Activated CD4-positive, alpha-beta T cell treated with anti-CD3 and anti-CD28 coated beads, Interleukin-2, amount 10 ng/mL, durations not matched to agents 24 days and 14 days (primary cell): ENCODE measurements at regions not wholly inside any gene's neighbourhood (a gene's known extent, or its start where the extent isn't known, plus 50 kb on each side); places are given as distances from the start of the nearest gene placed in this dataset.

ENCODE experiments used
- DNase-seq: peaks from one replicate; pipeline ENCODE4 v3.0.0; 2022
- H3K27ac Mint-ChIP-seq: one replicate; pipeline ENCODE4 v1.8.0; 2022; ENCODE audit warnings: mild to moderate bottlenecking, mixed read lengths
- H3K27me3 Mint-ChIP-seq: one replicate; pipeline ENCODE4 v1.8.0; 2022; ENCODE audit warnings: mixed read lengths
- H3K36me3 Mint-ChIP-seq: one replicate; pipeline ENCODE4 v1.8.0; 2022; ENCODE audit warnings: low read depth, mild to moderate bottlenecking, mixed read lengths
- H3K4me1 Mint-ChIP-seq: one replicate; pipeline ENCODE4 v1.8.0; 2021; ENCODE audit warnings: mixed read lengths
- H3K4me3 Mint-ChIP-seq: one replicate; pipeline ENCODE4 v1.8.0; 2022; ENCODE audit warnings: mild to moderate bottlenecking, moderate library complexity, mixed read lengths
- H3K9me3 Mint-ChIP-seq: one replicate; pipeline ENCODE4 v1.8.0; 2021; ENCODE audit warnings: mixed read lengths
- intact Hi-C: fragments of 100-400 bp; cut with micrococcal nuclease; formaldehyde crosslinking; loops from one replicate; pipeline ENCODE4 v1.15.1; 2023

DNA sequence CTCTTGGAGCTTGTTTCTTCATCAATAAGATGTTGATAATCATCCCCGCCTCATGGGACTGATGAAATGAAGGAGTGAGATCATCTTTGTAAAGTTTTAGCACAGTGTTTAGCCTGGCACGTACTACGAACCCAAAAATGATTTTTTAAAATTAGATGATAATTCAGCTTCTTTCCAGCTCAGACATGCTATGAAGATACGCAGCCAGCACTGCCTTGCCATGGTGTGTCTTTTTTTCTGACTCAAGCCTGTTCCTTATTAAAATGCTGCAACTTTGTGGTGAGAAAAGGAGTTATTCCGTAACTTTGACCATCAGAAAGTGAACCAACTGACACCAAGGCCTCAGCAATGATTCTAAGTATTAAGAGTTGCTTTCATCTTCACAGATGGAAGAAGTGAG lies 269.0 kb downstream of the LTN1 start:
- H3K27ac Mint-ChIP-seq: no peak overlapping the region
- no peak overlapping the region for H3K4me3 Mint-ChIP-seq
- H3K9me3 Mint-ChIP-seq: peaks cover 10% of the 10 kb centered on the region
- intact Hi-C loops: no loop called here
- DNase-seq: no peak
- H3K27me3 Mint-ChIP-seq: no peaks in the 10 kb centered on the region
- peaks cover 8% of the 10 kb centered on the region for H3K36me3 Mint-ChIP-seq
- H3K4me1 Mint-ChIP-seq: peaks cover 5% of the 10 kb centered on the region

GRCh38 chr21:28719723-28720122 lies 273.0 kb downstream of the LTN1 start:
- Mint-ChIP-seq H3K27ac (no peak overlapping the region), H3K4me1 (peaks cover 16% of the 10 kb centered on the region), H3K4me3 (no peak overlapping the region), H3K27me3 (no peaks in the 10 kb centered on the region), H3K36me3 (peaks cover 21% of the 10 kb centered on the region), H3K9me3 (peaks cover 14% of the 10 kb centered on the region)
- intact Hi-C loops: no loop called here
- DNase-seq: no peak

DNA sequence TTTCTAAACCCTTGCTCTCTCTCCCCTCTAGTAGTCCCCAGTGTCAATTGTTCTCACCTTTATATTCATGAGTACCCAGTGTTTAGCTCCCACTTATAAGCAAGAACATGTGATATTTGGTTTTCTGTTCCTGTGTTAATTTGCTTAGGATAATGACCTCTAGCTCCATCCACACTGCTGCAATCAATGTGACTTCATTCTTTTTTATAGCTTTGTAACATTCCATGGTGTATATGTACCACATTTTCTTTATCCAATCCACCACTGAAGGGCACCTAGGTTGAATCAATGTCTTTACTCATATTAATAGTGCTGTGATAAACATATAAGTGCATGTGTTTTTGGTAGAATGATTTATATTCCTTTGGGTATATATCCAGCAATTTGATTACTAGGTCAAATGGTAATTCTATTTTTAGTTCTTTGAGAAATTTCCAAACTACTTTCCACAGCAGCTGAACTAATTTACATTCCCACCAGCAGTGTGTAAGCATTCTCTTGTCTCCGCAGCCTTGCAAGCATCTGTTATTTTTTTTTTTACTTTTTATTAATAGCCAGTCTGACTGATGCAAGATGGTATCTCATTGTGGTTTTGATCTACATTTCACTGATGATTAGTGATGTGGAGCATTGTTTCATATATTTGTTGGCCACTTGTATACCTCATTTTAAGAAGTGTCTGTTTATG lies 277.8 kb downstream of the LTN1 start:
- peaks cover 21% of the 10 kb centered on the region for H3K36me3 Mint-ChIP-seq
- H3K9me3 Mint-ChIP-seq: peaks cover 18% of the 10 kb centered on the region
- intact Hi-C loops: no loop called here
- H3K4me1 Mint-ChIP-seq: peaks cover 15% of the 10 kb centered on the region
- DNase-seq: no peak
- no peak overlapping the region for H3K4me3 Mint-ChIP-seq
- H3K27ac Mint-ChIP-seq: no peak overlapping the region
- no peaks in the 10 kb centered on the region for H3K27me3 Mint-ChIP-seq

DNA sequence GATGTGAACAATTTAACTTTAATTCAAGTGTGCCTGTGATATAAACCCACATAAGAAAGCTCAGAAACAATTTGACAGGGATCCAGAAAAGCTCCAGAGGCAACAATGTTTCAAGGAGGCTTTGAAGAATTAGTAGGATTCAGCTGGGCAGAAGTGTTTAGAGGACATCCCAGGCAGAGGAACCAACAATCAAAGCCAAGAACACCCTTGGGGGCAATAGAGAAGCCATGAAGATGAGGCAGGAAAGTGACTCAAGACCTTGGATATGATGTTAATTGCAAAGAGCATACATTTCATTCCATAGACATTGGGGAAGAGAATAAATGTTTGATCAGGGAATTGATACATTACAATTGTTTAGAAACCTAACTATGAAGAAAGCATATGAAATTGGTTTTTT lies 280.3 kb downstream of the LTN1 start:
- no peak overlapping the region for H3K4me3 Mint-ChIP-seq

DNA sequence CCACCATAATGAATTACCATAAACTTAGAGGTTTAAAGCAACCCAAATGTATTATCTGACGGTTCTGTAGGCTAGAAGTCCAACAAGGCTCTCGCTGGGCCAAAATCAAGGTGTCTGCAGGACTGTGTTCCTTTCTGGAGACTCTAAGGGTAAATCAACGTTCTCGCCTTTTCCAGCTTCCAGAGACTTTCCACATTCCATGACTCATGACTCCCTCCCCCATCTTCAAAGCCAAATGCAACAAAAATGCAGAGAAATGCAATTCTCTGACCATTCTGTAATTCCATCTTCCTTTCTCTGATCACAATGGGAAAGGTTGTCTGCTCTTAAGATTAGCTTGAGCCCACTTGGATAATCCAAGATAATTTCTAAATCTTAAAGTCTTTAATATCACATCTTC lies 287.1 kb downstream of the LTN1 start:
- Mint-ChIP-seq H3K27ac (no peak overlapping the region), H3K36me3 (peaks cover 5% of the 10 kb centered on the region), H3K4me3 (no peak overlapping the region), H3K4me1 (no peaks in the 10 kb centered on the region), H3K9me3 (peaks cover 20% of the 10 kb centered on the region), H3K27me3 (no peaks in the 10 kb centered on the region)
- DNase-seq: no peak
- intact Hi-C loops: no loop called here

More for the DNA sequence above, 280.3 kb downstream of the LTN1 start:
- Mint-ChIP-seq H3K27me3 (no peaks in the 10 kb centered on the region), H3K4me1 (peaks cover 5% of the 10 kb centered on the region), H3K36me3 (peaks cover 7% of the 10 kb centered on the region), H3K9me3 (peaks cover 8% of the 10 kb centered on the region), H3K27ac (no peak overlapping the region)
- DNase-seq: no peak
- intact Hi-C loops: no loop called here

- Mint-ChIP-seq H3K27me3 (peaks cover 1% of the 10 kb centered on the region), H3K4me3 (no peak overlapping the region), H3K9me3 (peaks cover 26% of the 10 kb centered on the region), H3K36me3 (peaks cover 5% of the 10 kb centered on the region), H3K4me1 (peaks cover 2% of the 10 kb centered on the region), H3K27ac (no peak overlapping the region)
- intact Hi-C loops: no loop called here
- DNase-seq: no peak
These were observed 287.9 kb downstream of the LTN1 start for GRCh38 chr21:28704746-28705145.

DNA sequence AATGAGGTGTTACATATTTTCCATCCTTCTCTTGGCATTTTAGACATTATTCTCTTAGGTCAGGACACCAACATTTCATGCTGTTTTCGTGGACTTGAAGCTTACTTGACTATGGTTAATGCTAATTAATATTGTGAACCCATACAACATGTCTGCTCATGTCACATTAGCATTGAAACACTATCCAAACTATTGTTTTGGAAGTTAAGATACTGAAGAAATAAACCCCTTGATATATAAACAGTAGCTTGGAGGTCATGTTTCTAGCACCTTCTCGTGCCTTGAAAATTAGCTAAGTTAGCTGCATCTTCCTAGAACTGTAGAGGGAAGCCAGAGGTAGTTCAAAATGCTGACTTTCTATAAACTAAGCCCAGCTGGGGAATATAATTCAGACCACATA lies 288.8 kb downstream of the LTN1 start:
- peaks cover 26% of the 10 kb centered on the region for H3K9me3 Mint-ChIP-seq
- peaks cover 5% of the 10 kb centered on the region for H3K36me3 Mint-ChIP-seq
- peaks cover 1% of the 10 kb centered on the region for H3K27me3 Mint-ChIP-seq
- no peak overlapping the region for H3K27ac Mint-ChIP-seq
- no peak for DNase-seq
- H3K4me1 Mint-ChIP-seq: peaks cover 2% of the 10 kb centered on the region
- intact Hi-C loops: no loop called here
- H3K4me3 Mint-ChIP-seq: no peak overlapping the region

DNA sequence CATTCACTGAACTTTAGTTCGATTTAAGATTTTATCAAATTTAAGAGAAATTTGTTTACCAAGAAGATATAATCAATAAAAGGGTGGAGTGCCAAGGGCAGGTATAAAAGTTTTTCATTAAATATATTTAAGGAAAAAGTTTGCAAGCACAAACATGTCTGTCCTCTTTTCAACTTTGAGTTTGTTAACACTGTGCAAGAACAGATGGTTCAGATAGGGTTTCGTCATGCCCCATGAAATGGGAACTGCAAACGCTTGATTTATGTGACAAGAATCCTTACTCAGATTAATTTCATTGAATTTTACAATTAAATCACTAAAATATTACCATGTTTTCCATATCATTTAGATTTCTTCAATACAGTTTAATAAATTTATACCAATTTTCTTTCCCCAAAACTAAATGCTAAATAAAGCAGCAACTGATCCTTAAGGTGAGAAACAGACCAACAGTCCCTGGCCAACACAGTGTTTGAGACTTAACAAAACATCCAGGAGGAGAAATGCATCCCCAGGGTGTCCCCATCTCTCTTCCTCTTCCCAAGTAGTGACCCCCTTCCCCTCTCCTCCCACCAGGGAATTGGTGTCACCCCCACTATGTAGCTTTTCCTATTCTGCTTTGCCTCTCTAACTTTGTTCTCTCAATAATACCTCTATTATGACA lies 292.9 kb downstream of the LTN1 start:
- intact Hi-C loops: no loop called here
- H3K9me3 Mint-ChIP-seq: peaks cover 26% of the 10 kb centered on the region
- H3K4me3 Mint-ChIP-seq: no peak overlapping the region
- H3K27ac Mint-ChIP-seq: no peak overlapping the region
- H3K36me3 Mint-ChIP-seq: peaks cover 6% of the 10 kb centered on the region
- no peak for DNase-seq
- peaks cover 2% of the 10 kb centered on the region for H3K4me1 Mint-ChIP-seq
- peaks cover 1% of the 10 kb centered on the region for H3K27me3 Mint-ChIP-seq

DNA sequence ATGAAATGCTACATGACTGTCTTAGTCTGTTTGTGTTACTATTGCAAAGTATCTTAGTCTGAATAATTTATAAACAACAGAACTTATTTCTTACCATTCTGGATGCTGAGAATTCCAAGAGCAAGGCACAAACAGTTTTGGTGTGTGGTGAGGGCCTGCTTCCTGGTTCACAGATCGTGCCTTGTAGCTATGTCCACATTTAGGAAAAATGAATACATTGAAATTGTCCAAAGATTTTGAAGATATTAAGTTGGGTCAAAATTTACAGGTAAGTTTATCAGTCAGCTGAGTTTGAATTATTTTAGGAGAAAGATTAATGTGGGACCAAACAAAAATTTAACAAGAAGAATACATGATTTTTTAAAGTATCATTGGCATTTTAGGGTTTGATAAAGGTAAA lies 293.5 kb downstream of the LTN1 start:
- H3K27me3 Mint-ChIP-seq: peaks cover 1% of the 10 kb centered on the region
- H3K36me3 Mint-ChIP-seq: peaks cover 6% of the 10 kb centered on the region
- intact Hi-C loops: no loop called here
- H3K4me1 Mint-ChIP-seq: peaks cover 2% of the 10 kb centered on the region
- no peak overlapping the region for H3K4me3 Mint-ChIP-seq
- no peak overlapping the region for H3K27ac Mint-ChIP-seq
- peaks cover 26% of the 10 kb centered on the region for H3K9me3 Mint-ChIP-seq
- DNase-seq: no peak

GRCh38 chr21:28696844-28697410 lies 295.8 kb downstream of the LTN1 start:
- H3K4me3 Mint-ChIP-seq: no peak overlapping the region
- peaks cover 1% of the 10 kb centered on the region for H3K27me3 Mint-ChIP-seq
- H3K4me1 Mint-ChIP-seq: peaks cover 2% of the 10 kb centered on the region
- H3K36me3 Mint-ChIP-seq: peaks cover 2% of the 10 kb centered on the region
- DNase-seq: no peak
- H3K9me3 Mint-ChIP-seq: peaks cover 8% of the 10 kb centered on the region
- intact Hi-C loops: no loop called here
- no peak overlapping the region for H3K27ac Mint-ChIP-seq

DNA sequence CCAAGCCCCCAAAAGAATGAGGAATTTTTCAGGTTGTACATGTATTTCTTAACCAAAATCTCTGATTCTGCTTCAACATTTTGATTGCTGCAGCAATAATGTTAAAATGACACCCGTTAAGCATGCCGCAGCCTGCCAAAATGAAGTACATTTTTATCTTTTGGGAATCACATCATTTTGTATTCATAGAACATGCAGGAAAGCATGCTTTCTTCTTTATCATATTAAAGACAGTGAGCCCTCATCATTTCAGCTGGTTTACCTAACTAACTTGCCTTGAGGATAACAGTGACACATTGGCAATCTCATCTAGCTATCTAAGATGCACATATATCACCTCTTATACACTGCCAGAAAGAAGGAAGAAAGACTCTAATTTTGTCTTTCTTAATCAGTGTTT lies 299.2 kb downstream of the LTN1 start:
- Mint-ChIP-seq H3K36me3 (peaks cover 2% of the 10 kb centered on the region), H3K27ac (no peak overlapping the region), H3K9me3 (no peaks in the 10 kb centered on the region), H3K4me1 (no peaks in the 10 kb centered on the region), H3K27me3 (no peaks in the 10 kb centered on the region), H3K4me3 (no peak overlapping the region)
- intact Hi-C loops: no loop called here
- no peak for DNase-seq

GRCh38 chr21:28690196-28690595 lies 302.5 kb downstream of the LTN1 start:
- Mint-ChIP-seq H3K36me3 (no peaks in the 10 kb centered on the region), H3K27me3 (no peaks in the 10 kb centered on the region), H3K4me3 (no peak overlapping the region), H3K27ac (no peak overlapping the region), H3K4me1 (no peaks in the 10 kb centered on the region), H3K9me3 (no peaks in the 10 kb centered on the region)
- DNase-seq: no peak
- intact Hi-C loops: no loop called here

DNA sequence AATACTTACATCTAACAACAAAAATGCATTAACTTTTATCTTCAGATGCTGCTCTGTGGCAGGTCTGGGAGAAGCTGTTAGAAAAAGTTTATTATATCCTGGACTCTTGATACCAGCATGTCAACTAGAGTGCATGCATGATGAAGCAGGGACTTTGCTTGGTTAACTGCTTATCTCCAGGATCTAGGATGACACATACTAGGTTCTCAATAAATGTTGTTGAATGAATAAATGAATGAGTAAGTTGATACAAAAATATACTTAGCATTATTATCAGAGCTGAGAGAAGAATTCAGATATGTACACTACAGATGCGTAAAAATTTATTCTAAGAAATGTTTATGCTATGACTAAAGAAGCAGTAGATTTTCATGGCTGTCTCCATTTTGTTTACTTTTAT lies 304.3 kb downstream of the LTN1 start:
- no peaks in the 10 kb centered on the region for H3K36me3 Mint-ChIP-seq
- no peak overlapping the region for H3K4me3 Mint-ChIP-seq
- DNase-seq: no peak
- H3K4me1 Mint-ChIP-seq: no peaks in the 10 kb centered on the region
- no peaks in the 10 kb centered on the region for H3K9me3 Mint-ChIP-seq
- intact Hi-C loops: no loop called here
- no peak overlapping the region for H3K27ac Mint-ChIP-seq
- H3K27me3 Mint-ChIP-seq: no peaks in the 10 kb centered on the region

GRCh38 chr21:28687586-28687985 lies 305.1 kb downstream of the LTN1 start:
- H3K4me3 Mint-ChIP-seq: no peak overlapping the region
- no peak for DNase-seq
- intact Hi-C loops: no loop called here
- H3K9me3 Mint-ChIP-seq: no peaks in the 10 kb centered on the region
- no peaks in the 10 kb centered on the region for H3K36me3 Mint-ChIP-seq
- no peaks in the 10 kb centered on the region for H3K4me1 Mint-ChIP-seq
- no peak overlapping the region for H3K27ac Mint-ChIP-seq
- no peaks in the 10 kb centered on the region for H3K27me3 Mint-ChIP-seq
